GM12878 (cell line): ENCODE measurements at regions not wholly inside any gene's neighbourhood (a gene's known extent, or its start where the extent isn't known, plus 50 kb on each side); places are given as distances from the start of the nearest gene placed in this dataset.

ENCODE experiments used
- ATAC-seq: fragments of 200-7000 bp; cut with Tn5 transposase; 3 replicates; pipeline ENCODE4 v1.9.1; 2020; ENCODE audit warnings: mild to moderate bottlenecking, moderate library complexity
- BruUV-seq: library from RNA; stranded (reverse); fragments of 400-500 nt; replicated peaks from 2 replicates; lab custom pipeline; 2021; lab: Mats Ljungman, UMichigan
- CTCF ChIA-PET: fragments of 300-600 bp; sonication (Branson Sonifier 250); formaldehyde crosslinking; extraction: SDS; loops from one replicate; lab custom pipeline; 2021; ENCODE audit warnings: inconsistent platforms; lab: Yijun Ruan, JAX
- POLR2A ChIA-PET: fragments of 350-600 bp; formaldehyde crosslinking; extraction: SDS; loops from one replicate; lab custom pipeline; 2021; ENCODE audit warnings: inconsistent platforms; lab: Charles Lee
- RAD21 ChIA-PET: fragments of 300-600 bp; sonication (Branson Sonifier 250); formaldehyde crosslinking; loops from one replicate; lab custom pipeline; 2023; ENCODE audit warnings: antibody characterized with exemption; ENCODE audit not compliant: unreplicated experiment; lab: Charles Lee
- SMC1A ChIA-PET: fragments of 300-600 bp; sonication (Branson Sonifier 250); formaldehyde crosslinking; loops from one replicate; lab custom pipeline; 2023; ENCODE audit not compliant: unreplicated experiment, uncharacterized antibody; lab: Charles Lee
- DNase-seq: peaks from one replicate; pipeline ENCODE4 v3.0.0-alpha.2; 2011; ENCODE audit warnings: low read depth, low spot score
- FAIRE-seq: peaks from 3 replicates; lab custom pipeline; 2011; peaks lifted over from hg19 to GRCh38; lab: Jason Lieb, UNC
- H2AFZ ChIP-seq: 2 replicates; pipeline ENCODE4 v1.6.0; 2011; ENCODE audit warnings: low read depth, low read length, control low read depth; ENCODE audit not compliant: control insufficient read depth
- H3K27ac ChIP-seq: 2 replicates; pipeline ENCODE4 v1.5.1; 2011; ENCODE audit warnings: control low read depth; ENCODE audit not compliant: control insufficient read depth, insufficient read depth
- H3K27me3 ChIP-seq, 2 experiments: replicated peaks in 1 of 2; 2 replicates each; pipeline versions ENCODE4 v1.6.0 to v1.6.1; 2011; ENCODE audit warnings: low read length in 1 of 2; ENCODE audit not compliant: control insufficient read depth in 2 of 2, insufficient read depth in 2 of 2
- H3K36me3 ChIP-seq, 2 experiments: 2 replicates each; pipeline ENCODE4 v1.5.1; 2011; ENCODE audit warnings: low read length in 1 of 2; ENCODE audit not compliant: control insufficient read depth in 2 of 2, insufficient read depth in 2 of 2
- H3K4me1 ChIP-seq: 2 replicates; pipeline ENCODE4 v1.6.1; 2011; ENCODE audit warnings: mild to moderate bottlenecking, low read length, moderate library complexity, mixed read lengths; ENCODE audit not compliant: control insufficient read depth, insufficient read depth
- H3K4me2 ChIP-seq: 2 replicates; pipeline ENCODE4 v1.6.0; 2011; ENCODE audit warnings: control low read depth; ENCODE audit not compliant: control insufficient read depth, insufficient read depth
- H3K4me3 ChIP-seq: fragments of 200-600 bp; sonication (generic); 2 replicates; pipeline ENCODE4 v1.5.1; 2016
- H3K79me2 ChIP-seq: 2 replicates; pipeline ENCODE4 v1.6.0; 2011; ENCODE audit warnings: low read length; ENCODE audit not compliant: control insufficient read depth, insufficient read depth
- H3K9ac ChIP-seq: 2 replicates; pipeline ENCODE4 v1.8.0; 2011; ENCODE audit warnings: low read length, control low read depth, mixed read lengths; ENCODE audit not compliant: control insufficient read depth, insufficient read depth
- H3K9me3 ChIP-seq: replicated peaks from 3 replicates; pipeline ENCODE4 v1.5.1; 2011; ENCODE audit warnings: mild to moderate bottlenecking, low read length; ENCODE audit not compliant: control insufficient read depth, insufficient read depth
- H4K20me1 ChIP-seq: 2 replicates; pipeline ENCODE4 v1.6.0; 2011; ENCODE audit not compliant: control insufficient read depth, insufficient read depth
- ATF7 ChIP-seq: fragments of 450-650 bp; IDR thresholded peaks from 2 replicates; pipeline ENCODE4 v1.6.1; 2016; ENCODE audit warnings: low read depth, mild to moderate bottlenecking
- CEBPZ ChIP-seq: fragments of 150-350 bp; IDR thresholded peaks from 2 replicates; pipeline ENCODE4 v1.6.1; 2016; ENCODE audit warnings: low read depth, low read length
- CHD2 ChIP-seq: IDR thresholded peaks from 2 replicates; pipeline ENCODE4 v1.6.1; 2011; ENCODE audit warnings: low read depth, low read length, improper control_type of control experiment, borderline replicate concordance
- IKZF2 ChIP-seq, 2 experiments: fragments of 450-650 bp; IDR thresholded peaks; 2 replicates each; pipeline ENCODE4 v1.6.1; 2017; ENCODE audit warnings: mild to moderate bottlenecking in 2 of 2, moderate library complexity in 2 of 2
- NFXL1 ChIP-seq: fragments of 450-650 bp; IDR thresholded peaks from 2 replicates; pipeline ENCODE4 v1.6.1; 2017; ENCODE audit warnings: antibody characterized with exemption, mild to moderate bottlenecking, borderline replicate concordance
- NR2F1 ChIP-seq: fragments of 450-650 bp; conservative IDR thresholded peaks from 2 replicates; pipeline ENCODE4 v1.6.1; 2017; ENCODE audit warnings: mild to moderate bottlenecking
- PML ChIP-seq: IDR thresholded peaks from 2 replicates; pipeline ENCODE4 v1.6.1; 2012; ENCODE audit warnings: low read length, inconsistent platforms
- RFX5 ChIP-seq: IDR thresholded peaks from 2 replicates; pipeline ENCODE4 v1.6.1; 2011; ENCODE audit warnings: low read depth, low read length, improper control_type of control experiment
- SREBF1 ChIP-seq: IDR thresholded peaks from 2 replicates; pipeline ENCODE4 v1.6.1; 2012; ENCODE audit warnings: mild to moderate bottlenecking, low read length
- SUPT20H ChIP-seq: IDR thresholded peaks from 2 replicates; pipeline ENCODE4 v1.6.1; 2011; ENCODE audit warnings: low read depth, mild to moderate bottlenecking, low read length, moderate library complexity, borderline replicate concordance; ENCODE audit not compliant: control insufficient read depth
- ZNF274 ChIP-seq: IDR thresholded peaks from one replicate; pipeline ENCODE4 v1.8.0; 2011; ENCODE audit not compliant: insufficient read length, insufficient read depth
- WGBS: methylation state at CpG from one replicate; pipeline ENCODE4 v1.1.6; 2016; ENCODE audit warnings: low lambda C conversion rate; ENCODE audit not compliant: insufficient replicate concordance, insufficient coverage; ENCODE audit errors: missing lambda C conversion rate; 5-methylcytosine and 5-hydroxymethylcytosine counted together
- in situ Hi-C: fragments of 300-500 bp; cut with MboI; formaldehyde crosslinking; loops from 9 replicates; pipeline ENCODE4 v1.14.3; 2018; ENCODE audit warnings: mixed read lengths
- intact Hi-C: fragments of 100-400 bp; cut with micrococcal nuclease; formaldehyde crosslinking; loops from one replicate; pipeline ENCODE4 v1.14.2; 2022; ENCODE audit not compliant: unreplicated experiment
- TF ChIP-seq, protein P1 (sequence below): fragments of 450-650 bp; IDR thresholded peaks from 2 replicates; pipeline ENCODE4 v1.6.1; 2017; ENCODE audit warnings: borderline replicate concordance

DNA sequence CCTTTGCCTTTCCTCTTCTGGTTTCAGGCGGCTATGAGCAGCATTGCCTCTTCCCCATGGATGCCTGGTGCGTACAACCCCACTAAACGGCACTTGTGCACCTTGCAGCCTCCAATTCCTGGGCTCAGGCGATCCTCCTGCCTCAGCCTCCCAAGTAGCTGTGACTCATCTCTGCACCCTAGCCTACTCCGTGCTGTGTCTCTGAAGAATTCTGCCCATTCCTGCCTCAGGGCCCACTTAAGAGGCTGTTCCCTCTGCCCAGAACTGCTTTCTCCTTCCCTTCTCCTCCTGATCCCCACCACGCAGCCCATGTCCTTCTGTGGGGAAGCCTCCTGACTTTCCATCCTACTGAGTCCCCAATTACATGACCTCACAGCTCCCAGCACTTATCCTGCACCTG, 142.2 kb upstream of the ZNF507 start (continued):
- TF ChIP-seq CHD2 (no peak), RFX5 (no peak)

GRCh38 chr19:32206065-32206464, 139.3 kb upstream of the ZNF507 start:
- no peak for FAIRE-seq
- SMC1A ChIA-PET: no interaction called here
- Histone ChIP-seq H3K27me3 (no peaks in the 10 kb centered on the region), H4K20me1 (no peaks in the 10 kb centered on the region), H3K9me3 (no peaks in the 10 kb centered on the region), H3K79me2 (no peaks in the 10 kb centered on the region), H3K4me3 (no peak overlapping the region), H3K36me3 (no peaks in the 10 kb centered on the region), H3K9ac (no peak overlapping the region), H3K27ac (no peak overlapping the region), H2AFZ (no peak overlapping the region), H3K4me2 (no peak overlapping the region), H3K4me1 (no peaks in the 10 kb centered on the region)
- intact Hi-C loops (no loop called here), in situ Hi-C loops (no loop called here)
- RAD21 ChIA-PET: no interaction called here
- CTCF ChIA-PET: no interaction called here
- WGBS: 17% methylated on average over 5 of the region's 5 CpGs
- BruUV-seq: no TSS peak
- TF ChIP-seq SREBF1: no peak
- TF ChIP-seq PML: no peak
- no peak for TF ChIP-seq SUPT20H
- no peak for TF ChIP-seq IKZF2 (IDR thresholded peaks at IDR 0.05)
- TF ChIP-seq, protein P1, sequence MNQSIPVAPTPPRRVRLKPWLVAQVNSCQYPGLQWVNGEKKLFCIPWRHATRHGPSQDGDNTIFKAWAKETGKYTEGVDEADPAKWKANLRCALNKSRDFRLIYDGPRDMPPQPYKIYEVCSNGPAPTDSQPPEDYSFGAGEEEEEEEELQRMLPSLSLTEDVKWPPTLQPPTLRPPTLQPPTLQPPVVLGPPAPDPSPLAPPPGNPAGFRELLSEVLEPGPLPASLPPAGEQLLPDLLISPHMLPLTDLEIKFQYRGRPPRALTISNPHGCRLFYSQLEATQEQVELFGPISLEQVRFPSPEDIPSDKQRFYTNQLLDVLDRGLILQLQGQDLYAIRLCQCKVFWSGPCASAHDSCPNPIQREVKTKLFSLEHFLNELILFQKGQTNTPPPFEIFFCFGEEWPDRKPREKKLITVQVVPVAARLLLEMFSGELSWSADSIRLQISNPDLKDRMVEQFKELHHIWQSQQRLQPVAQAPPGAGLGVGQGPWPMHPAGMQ: no peak
- TF ChIP-seq CEBPZ: no peak
- no peak for TF ChIP-seq ATF7
- TF ChIP-seq ZNF274: no peak
- TF ChIP-seq NR2F1: no peak
- no peak for TF ChIP-seq NFXL1
- POLR2A ChIA-PET: no interaction called here
- no peak for DNase-seq
- no peak for ATAC-seq
